DND-41 (cell line): ENCODE measurements at regions not wholly inside any gene's neighbourhood (a gene's known extent, or its start where the extent isn't known, plus 50 kb on each side); places are given as distances from the start of the nearest gene placed in this dataset.

Source experiments
- ATAC-seq: fragments of 200-7000 bp; cut with Tn5 transposase; 3 replicates; pipeline ENCODE4 v1.9.1; 2021; ENCODE audit warnings: low read depth; ENCODE audit not compliant: insufficient read depth
- DNase-seq: peaks from one replicate; pipeline ENCODE4 v3.0.0-alpha.2; 2020
- H2AFZ ChIP-seq: 2 replicates; pipeline ENCODE4 v1.6.0; 2012; ENCODE audit warnings: low read depth, low read length
- H3K27ac ChIP-seq: 2 replicates; pipeline ENCODE4 v1.5.1; 2012; ENCODE audit warnings: low read length, inconsistent platforms
- H3K27me3 ChIP-seq: fragments of 200-600 bp; sonication (generic); 2 replicates; pipeline ENCODE4 v1.6.0; 2012; ENCODE audit warnings: low read length, mild to moderate bottlenecking, inconsistent platforms; ENCODE audit not compliant: insufficient read depth, poor library complexity
- H3K36me3 ChIP-seq: 2 replicates; pipeline ENCODE4 v1.5.1; 2012; ENCODE audit warnings: low read length, inconsistent platforms; ENCODE audit not compliant: insufficient read depth
- H3K4me1 ChIP-seq: 2 replicates; pipeline ENCODE4 v1.5.1; 2012; ENCODE audit warnings: mild to moderate bottlenecking, low read length; ENCODE audit not compliant: insufficient read depth
- H3K4me2 ChIP-seq: 2 replicates; pipeline ENCODE4 v1.6.0; 2012; ENCODE audit warnings: mild to moderate bottlenecking, moderate library complexity, low read length, inconsistent platforms; ENCODE audit not compliant: insufficient read depth
- H3K4me3 ChIP-seq, 2 experiments: fragments of 200-600 bp in 1 of 2; shearing (Covaris generic) in 1 of 2; 2 replicates each; pipeline ENCODE4 v1.5.1; 2012 to 2016; ENCODE audit warnings: inconsistent platforms in 2 of 2, low read length in 2 of 2, mild to moderate bottlenecking in 2 of 2, low read depth in 1 of 2, moderate library complexity in 1 of 2
- H3K79me2 ChIP-seq: 2 replicates; pipeline ENCODE4 v1.6.0; 2012; ENCODE audit warnings: low read length, inconsistent platforms; ENCODE audit not compliant: insufficient read depth
- H3K9ac ChIP-seq: 2 replicates; pipeline ENCODE4 v1.6.0; 2012; ENCODE audit warnings: low read depth, mild to moderate bottlenecking, inconsistent platforms, low read length, moderate library complexity
- H3K9me3 ChIP-seq: 2 replicates; pipeline ENCODE4 v1.5.1; 2012; ENCODE audit warnings: low read length, moderate library complexity, mild to moderate bottlenecking, inconsistent platforms; ENCODE audit not compliant: insufficient read depth, severe bottlenecking
- H4K20me1 ChIP-seq: 2 replicates; pipeline ENCODE4 v1.6.0; 2012; ENCODE audit warnings: low read length; ENCODE audit not compliant: insufficient read depth
- EZH2 ChIP-seq: IDR thresholded peaks from 3 replicates; pipeline ENCODE4 v1.6.1; 2012; ENCODE audit warnings: borderline replicate concordance, low read depth, mild to moderate bottlenecking, moderate library complexity, low read length, inconsistent platforms; ENCODE audit not compliant: severe bottlenecking
- TF ChIP-seq, protein P1 (sequence below): IDR thresholded peaks from 2 replicates; pipeline ENCODE4 v1.5.1; 2012; ENCODE audit warnings: borderline replicate concordance, low read length, moderate library complexity, mild to moderate bottlenecking; ENCODE audit not compliant: poor library complexity, severe bottlenecking; ENCODE audit errors: extremely low read depth

DNA sequence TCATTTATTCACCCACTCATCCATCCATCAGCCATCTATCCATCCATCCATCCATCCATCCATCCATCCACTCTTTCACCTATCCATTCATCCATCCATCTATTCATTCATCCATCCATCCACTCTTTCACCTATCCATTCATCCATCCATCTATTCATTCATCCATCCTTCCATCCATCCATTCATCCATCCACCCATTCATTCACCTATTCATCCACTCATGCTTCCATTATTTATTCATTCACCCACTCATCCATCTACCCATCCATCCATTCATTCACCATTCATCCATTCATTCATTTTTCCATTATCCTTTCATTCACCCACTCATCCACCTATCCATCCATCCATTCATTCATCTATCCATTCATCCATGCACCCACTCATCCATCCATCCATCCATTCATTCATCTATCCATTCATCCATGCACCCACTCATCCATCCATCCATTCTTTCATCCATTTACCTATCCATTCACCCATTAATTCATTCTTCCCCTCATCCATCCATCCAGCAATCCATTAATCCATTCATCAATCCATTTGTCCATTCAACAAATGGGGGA lies 360.9 kb downstream of the ADGRD1 start:
- Histone ChIP-seq H3K79me2 (no peaks in the 10 kb centered on the region), H3K9ac (no peak overlapping the region), H3K4me3 (no peak overlapping the region), H3K4me2 (no peak overlapping the region), H3K9me3 (peaks cover 4% of the 10 kb centered on the region), H2AFZ (no peak overlapping the region), H3K27me3 (no peaks in the 10 kb centered on the region), H3K27ac (no peak overlapping the region), H4K20me1 (no peaks in the 10 kb centered on the region), H3K4me1 (no peaks in the 10 kb centered on the region), H3K36me3 (no peaks in the 10 kb centered on the region)
- ATAC-seq (no peak), DNase-seq (no peak)
- TF ChIP-seq EZH2: no peak
- TF ChIP-seq, protein P1, sequence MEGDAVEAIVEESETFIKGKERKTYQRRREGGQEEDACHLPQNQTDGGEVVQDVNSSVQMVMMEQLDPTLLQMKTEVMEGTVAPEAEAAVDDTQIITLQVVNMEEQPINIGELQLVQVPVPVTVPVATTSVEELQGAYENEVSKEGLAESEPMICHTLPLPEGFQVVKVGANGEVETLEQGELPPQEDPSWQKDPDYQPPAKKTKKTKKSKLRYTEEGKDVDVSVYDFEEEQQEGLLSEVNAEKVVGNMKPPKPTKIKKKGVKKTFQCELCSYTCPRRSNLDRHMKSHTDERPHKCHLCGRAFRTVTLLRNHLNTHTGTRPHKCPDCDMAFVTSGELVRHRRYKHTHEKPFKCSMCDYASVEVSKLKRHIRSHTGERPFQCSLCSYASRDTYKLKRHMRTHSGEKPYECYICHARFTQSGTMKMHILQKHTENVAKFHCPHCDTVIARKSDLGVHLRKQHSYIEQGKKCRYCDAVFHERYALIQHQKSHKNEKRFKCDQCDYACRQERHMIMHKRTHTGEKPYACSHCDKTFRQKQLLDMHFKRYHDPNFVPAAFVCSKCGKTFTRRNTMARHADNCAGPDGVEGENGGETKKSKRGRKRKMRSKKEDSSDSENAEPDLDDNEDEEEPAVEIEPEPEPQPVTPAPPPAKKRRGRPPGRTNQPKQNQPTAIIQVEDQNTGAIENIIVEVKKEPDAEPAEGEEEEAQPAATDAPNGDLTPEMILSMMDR: no peak

DNA sequence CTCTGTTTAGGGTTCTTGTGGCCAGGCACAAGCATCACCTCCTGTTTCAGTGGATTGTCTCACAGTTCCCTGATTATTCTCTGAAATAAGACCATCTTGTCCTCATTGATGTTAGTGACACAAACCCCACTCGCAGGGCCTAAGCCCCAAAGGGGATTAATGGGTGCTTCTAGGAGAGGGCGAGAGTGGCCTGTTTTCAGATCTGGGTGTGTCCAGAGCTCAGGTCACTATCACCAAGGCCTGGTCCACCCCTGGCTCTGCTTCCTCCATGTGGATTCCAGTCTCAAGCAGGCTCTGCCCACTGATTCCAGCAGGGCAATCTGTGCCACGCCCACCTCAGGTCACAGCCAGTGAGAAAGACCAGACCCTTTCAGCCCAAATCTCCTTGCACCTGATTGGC lies 361.9 kb downstream of the ADGRD1 start:
- H3K9ac ChIP-seq: no peak overlapping the region
- H3K79me2 ChIP-seq: no peaks in the 10 kb centered on the region
- DNase-seq: no peak
- H3K36me3 ChIP-seq: no peaks in the 10 kb centered on the region
- no peaks in the 10 kb centered on the region for H3K27me3 ChIP-seq
- TF ChIP-seq, protein P1: no peak
- no peak for TF ChIP-seq EZH2
- H4K20me1 ChIP-seq: no peaks in the 10 kb centered on the region
- ATAC-seq: no peak
- H3K4me2 ChIP-seq: no peak overlapping the region
- peaks cover 4% of the 10 kb centered on the region for H3K9me3 ChIP-seq
- no peaks in the 10 kb centered on the region for H3K4me1 ChIP-seq
- H3K4me3 ChIP-seq: no peak overlapping the region
- no peak overlapping the region for H2AFZ ChIP-seq
- no peak overlapping the region for H3K27ac ChIP-seq

DNA sequence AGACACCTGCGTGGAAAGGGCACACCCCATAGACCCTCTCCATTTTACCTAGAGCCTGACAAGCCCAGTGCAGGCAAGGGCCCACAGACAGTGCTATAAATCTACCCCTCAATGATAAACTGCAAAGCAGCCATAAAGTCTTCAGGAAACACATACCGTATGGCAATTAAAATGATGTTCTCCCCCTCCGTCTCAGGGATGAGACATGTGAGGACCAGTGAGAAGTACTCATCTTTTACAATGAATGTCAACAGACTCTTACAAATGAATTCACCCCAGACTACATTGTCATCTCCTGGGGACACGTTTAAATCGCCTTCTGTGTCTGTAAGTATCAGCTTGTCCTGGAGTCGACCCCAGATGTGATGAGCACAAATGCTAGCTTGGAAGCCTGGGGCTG lies 362.7 kb downstream of the ADGRD1 start:
- no peak for ATAC-seq
- no peaks in the 10 kb centered on the region for H3K79me2 ChIP-seq
- no peak overlapping the region for H3K9ac ChIP-seq
- no peaks in the 10 kb centered on the region for H3K36me3 ChIP-seq
- H3K4me3 ChIP-seq: no peak overlapping the region
- H4K20me1 ChIP-seq: no peaks in the 10 kb centered on the region
- no peak overlapping the region for H3K4me2 ChIP-seq
- no peak overlapping the region for H3K27ac ChIP-seq
- TF ChIP-seq, protein P1: no peak
- TF ChIP-seq EZH2: no peak
- H3K27me3 ChIP-seq: no peaks in the 10 kb centered on the region
- no peaks in the 10 kb centered on the region for H3K4me1 ChIP-seq
- peaks cover 6% of the 10 kb centered on the region for H3K9me3 ChIP-seq
- no peak overlapping the region for H2AFZ ChIP-seq
- no peak for DNase-seq
